ENCODE measurements at regions not wholly inside any gene's neighbourhood (a gene's known extent, or its start where the extent isn't known, plus 50 kb on each side); places are given as distances from the start of the nearest gene placed in this dataset.

DNA sequence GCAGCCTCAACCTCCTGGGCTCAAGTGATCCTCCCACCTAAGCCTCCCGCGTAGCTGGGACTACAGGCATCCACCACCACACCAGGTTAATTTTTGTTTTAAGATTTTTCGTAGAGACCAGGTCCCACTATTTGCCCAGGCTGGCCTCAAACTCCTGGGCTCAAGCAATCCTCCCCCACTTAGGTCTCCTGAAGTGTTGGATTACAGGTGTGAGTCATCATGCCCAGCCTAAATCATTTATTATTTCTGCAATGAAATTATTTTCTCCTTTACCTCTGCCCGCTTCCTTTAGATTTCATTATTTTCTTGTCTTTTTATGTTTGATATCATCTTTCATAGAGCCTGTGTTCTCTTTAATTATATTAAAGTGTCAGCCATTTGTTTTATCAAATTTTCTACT lies 165.2 kb upstream of the OTX2 start:
- Histone ChIP-seq H3K4ac (ENCODE audit: low read depth, low read length) (no peak overlapping the region), H2AK5ac (ENCODE audit: insufficient read length, low read length) (no peak overlapping the region), H2AFZ (ENCODE audit: low read length) (no peak overlapping the region), H2BK5ac (ENCODE audit: insufficient read length, low read length) (no peak overlapping the region), H3K23me2 (ENCODE audit: insufficient read length, low read depth, low read length, poor library complexity, severe bottlenecking) (no peaks in the 10 kb centered on the region), H4K20me1 (ENCODE audit: control insufficient read depth, insufficient read depth, insufficient read length) (no peaks in the 10 kb centered on the region), H4K91ac (ENCODE audit: insufficient read length, low read depth, low read length) (no peak overlapping the region), H3K4me1 (ENCODE audit: insufficient read depth, low read length) (no peaks in the 10 kb centered on the region), H3K27ac (ENCODE audit: insufficient read length, low read depth, low read length) (no peak overlapping the region), H4K8ac (replicated peaks; ENCODE audit: insufficient read length, low read depth, low read length) (no peak overlapping the region), H3K79me2 (ENCODE audit: insufficient read depth, low read length) (no peaks in the 10 kb centered on the region), H2BK120ac (ENCODE audit: low read depth, low read length, poor library complexity, severe bottlenecking) (no peak overlapping the region), H2BK12ac (ENCODE audit: insufficient read length, low read depth, low read length) (no peak overlapping the region), H3K14ac (ENCODE audit: insufficient read depth, low read length) (no peak overlapping the region), H4K5ac (ENCODE audit: insufficient read length, low read depth, low read length) (no peak overlapping the region), H3K56ac (ENCODE audit: insufficient read length, low read depth, low read length) (no peak overlapping the region), H3K23ac (ENCODE audit: insufficient read length, low read depth, low read length) (no peak overlapping the region), H2BK20ac (ENCODE audit: low read depth, low read length, poor library complexity, severe bottlenecking) (no peak overlapping the region), H3K9ac (ENCODE audit: extremely low read depth, insufficient read length, low read length) (no peak overlapping the region), H3K18ac (ENCODE audit: insufficient read length, low read depth, low read length) (no peak overlapping the region), H3K4me2 (ENCODE audit: insufficient read depth, insufficient read length, low read length) (no peak overlapping the region), H3K79me1 (ENCODE audit: insufficient read depth, low read depth, low read length, poor library complexity, severe bottlenecking) (no peaks in the 10 kb centered on the region), H3K9me3 (ENCODE audit: control insufficient read depth, low read depth, low read length) (no peaks in the 10 kb centered on the region), H3T11ph (ENCODE audit: low read length) (no peak overlapping the region), H2BK15ac (ENCODE audit: low read depth, low read length) (no peak overlapping the region), H3K27me3 (ENCODE audit: insufficient read depth, low read length) (no peaks in the 10 kb centered on the region)
- H3K4me1 Mint-ChIP-seq, result peaks cover 12 to 21% of the 10 kb centered on the region in 2 experiments
- H3K4me3 Mint-ChIP-seq, result no peak overlapping the region
- H3K27ac Mint-ChIP-seq, result no peak overlapping the region
- no peaks in the 10 kb centered on the region; a peak in 1 of 5 replicates for H3K9me3 Mint-ChIP-seq
- WGBS (ENCODE audit: extremely low coverage, insufficient read length, low lambda C conversion rate), result no CpG with 5 or more reads among the region's 4 CpGs
- no peak for TF ChIP-seq CTCF (conservative IDR thresholded peaks at IDR 0.05)
- no peaks in the 10 kb centered on the region for H3K27me3 Mint-ChIP-seq (ENCODE audit: low read depth)
- no peaks in the 10 kb centered on the region for H3K36me3 Mint-ChIP-seq (ENCODE audit: insufficient read depth in 1 of 3, low read depth in 3 of 3)
- no peak for DNase-seq

Measured in H9 (cell line).